Lower leg skin (tissue), 3 donors: ENCODE measurements at regions not wholly inside any gene's neighbourhood (a gene's known extent, or its start where the extent isn't known, plus 50 kb on each side); places are given as distances from the start of the nearest gene placed in this dataset.

Experiments used
- POLR2A ChIP-seq, 2 donors: fragments of 450-650 bp; IDR thresholded peaks; one replicate each; pipeline ENCODE4 v1.6.1; 2016 to 2017; ENCODE audit warnings: antibody characterized with exemption in 2 of 2, mild to moderate bottlenecking in 1 of 2, moderate library complexity in 1 of 2
- TF ChIP-seq, protein P1 (sequence below), 3 donors: fragments of 450-650 bp; IDR thresholded peaks; one replicate each; pipeline ENCODE4 v1.5.1; 2016; ENCODE audit warnings: antibody characterized with exemption in 3 of 3, mild to moderate bottlenecking in 3 of 3, moderate library complexity in 2 of 3

DNA sequence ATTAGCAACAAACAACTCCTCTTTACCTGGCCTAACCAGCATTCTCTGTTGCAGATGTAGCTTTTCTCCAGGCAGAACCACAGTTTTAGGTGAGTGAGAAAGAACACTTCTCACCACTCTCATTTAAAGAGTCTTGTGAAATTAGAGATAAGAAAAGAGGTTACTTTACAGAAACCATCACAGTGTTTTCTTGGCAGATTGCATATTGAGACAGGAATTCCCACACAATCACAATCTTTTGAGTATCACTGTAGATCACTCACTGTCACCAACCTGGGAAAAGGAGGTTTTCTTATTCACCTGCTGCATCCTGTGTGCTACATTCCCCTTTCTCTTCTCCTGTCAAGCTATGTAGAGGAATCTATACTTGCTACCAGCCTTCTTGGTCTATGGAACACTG lies 574.6 kb downstream of the SLC4A3 start:
- TF ChIP-seq, protein P1, sequence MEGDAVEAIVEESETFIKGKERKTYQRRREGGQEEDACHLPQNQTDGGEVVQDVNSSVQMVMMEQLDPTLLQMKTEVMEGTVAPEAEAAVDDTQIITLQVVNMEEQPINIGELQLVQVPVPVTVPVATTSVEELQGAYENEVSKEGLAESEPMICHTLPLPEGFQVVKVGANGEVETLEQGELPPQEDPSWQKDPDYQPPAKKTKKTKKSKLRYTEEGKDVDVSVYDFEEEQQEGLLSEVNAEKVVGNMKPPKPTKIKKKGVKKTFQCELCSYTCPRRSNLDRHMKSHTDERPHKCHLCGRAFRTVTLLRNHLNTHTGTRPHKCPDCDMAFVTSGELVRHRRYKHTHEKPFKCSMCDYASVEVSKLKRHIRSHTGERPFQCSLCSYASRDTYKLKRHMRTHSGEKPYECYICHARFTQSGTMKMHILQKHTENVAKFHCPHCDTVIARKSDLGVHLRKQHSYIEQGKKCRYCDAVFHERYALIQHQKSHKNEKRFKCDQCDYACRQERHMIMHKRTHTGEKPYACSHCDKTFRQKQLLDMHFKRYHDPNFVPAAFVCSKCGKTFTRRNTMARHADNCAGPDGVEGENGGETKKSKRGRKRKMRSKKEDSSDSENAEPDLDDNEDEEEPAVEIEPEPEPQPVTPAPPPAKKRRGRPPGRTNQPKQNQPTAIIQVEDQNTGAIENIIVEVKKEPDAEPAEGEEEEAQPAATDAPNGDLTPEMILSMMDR (IDR thresholded peaks at IDR 0.05): no peak
- TF ChIP-seq POLR2A (IDR thresholded peaks at IDR 0.05): no peak
